Activated gamma-delta T cell treated with Interleukin-2 at 50 U/mL for 16 hours (primary cell): ENCODE measurements at regions not wholly inside any gene's neighbourhood (a gene's known extent, or its start where the extent isn't known, plus 50 kb on each side); places are given as distances from the start of the nearest gene placed in this dataset.

ENCODE experiments used
- DNase-seq: peaks from one replicate; pipeline ENCODE4 v3.0.0-alpha.2; 2020

DNA sequence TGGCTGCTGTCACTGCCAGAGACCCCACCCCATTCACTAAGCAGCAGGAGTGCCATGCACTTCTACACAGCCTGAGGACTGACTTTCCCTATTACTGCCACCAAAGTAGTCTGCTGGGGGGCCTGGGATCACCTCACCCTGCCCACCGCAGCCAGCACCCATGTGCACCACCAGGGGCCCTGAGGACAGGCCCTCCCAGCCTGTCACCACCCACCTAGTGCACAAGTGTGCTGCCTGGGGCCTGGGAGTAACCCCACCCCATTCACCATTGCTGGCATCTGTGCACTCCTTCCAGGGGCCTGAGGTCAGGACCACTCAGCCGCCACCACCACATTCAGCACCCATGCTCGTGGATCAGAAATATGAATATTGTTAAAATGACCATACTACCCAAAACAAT is 247.8 kb upstream of the NCKAP5 start:
- DNase-seq: no peak

GRCh38 chr2:133817680-133818566 is 249.7 kb upstream of the NCKAP5 start:
- no peak for DNase-seq

DNA sequence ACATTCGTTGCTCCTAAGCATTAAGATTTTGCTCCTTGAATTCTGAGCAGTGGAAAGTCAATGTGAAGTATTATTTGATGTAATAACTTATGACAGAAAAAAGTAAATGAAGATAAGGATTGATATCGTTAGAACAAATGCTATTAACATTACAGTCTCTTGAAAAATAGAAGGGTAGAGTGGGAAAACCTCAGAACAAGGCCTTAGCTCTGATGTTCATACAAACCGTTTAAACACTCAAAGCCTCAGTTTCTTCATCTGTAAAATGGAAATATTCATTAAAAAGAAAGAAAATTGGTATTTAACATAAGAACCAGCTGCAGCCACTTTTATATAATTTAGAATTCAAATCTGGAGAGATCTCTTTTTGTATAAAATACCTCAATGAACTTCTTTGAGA is 250.4 kb upstream of the NCKAP5 start:
- DNase-seq: no peak

DNA sequence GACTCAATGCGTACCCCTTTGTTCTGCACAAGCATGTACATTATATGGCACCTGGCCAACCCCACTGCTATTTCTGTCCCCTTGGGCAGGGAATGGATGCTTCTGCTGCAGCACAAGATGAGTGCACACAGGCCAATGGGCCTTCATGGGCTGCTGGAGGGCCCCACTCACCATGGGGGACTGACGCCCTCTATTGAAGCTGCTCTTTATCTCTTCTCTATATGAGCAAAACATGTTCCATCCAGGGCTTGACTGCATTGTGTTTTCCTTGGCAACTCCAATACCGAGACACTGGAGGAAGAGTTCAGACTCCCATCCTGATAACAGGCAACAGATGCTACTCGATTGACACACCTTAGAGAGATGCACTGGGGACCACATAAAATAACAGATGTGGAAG is 251.6 kb upstream of the NCKAP5 start:
- no peak for DNase-seq

GRCh38 chr2:133821107-133821760 is 253.0 kb upstream of the NCKAP5 start:
- no peak for DNase-seq

DNA sequence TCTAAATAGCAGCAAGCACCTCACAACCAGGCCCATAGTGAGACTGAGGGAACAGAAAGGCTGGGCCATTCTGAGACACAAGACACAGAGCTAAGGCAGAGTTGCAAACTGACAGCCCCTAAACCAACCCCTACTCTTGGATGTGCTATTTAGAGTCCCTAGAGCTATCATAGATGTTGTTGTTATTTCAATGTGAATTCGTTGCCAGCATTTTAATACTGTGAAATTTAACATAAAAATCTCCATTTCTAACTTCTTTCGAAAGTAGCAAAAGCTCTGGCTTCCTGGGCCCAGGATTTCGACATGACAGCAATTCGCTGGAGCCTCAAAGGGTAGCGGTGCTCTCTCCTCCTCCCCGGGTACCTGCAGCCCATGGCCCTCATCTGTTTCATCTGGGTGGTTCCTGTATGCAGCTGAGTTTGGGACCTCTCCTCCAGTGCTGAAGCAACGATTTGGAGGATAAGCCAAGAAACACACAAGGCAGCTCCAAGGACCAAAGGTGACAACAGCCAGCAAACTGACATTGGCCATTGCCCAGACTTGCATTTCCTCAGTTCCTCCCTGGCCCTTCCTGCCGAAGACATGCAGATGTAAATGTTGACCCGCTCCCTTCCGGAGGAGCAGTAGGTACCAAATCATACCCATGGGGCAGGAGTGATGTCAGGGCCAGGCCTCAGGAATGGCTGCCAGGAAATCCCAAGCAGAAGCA is 254.4 kb upstream of the NCKAP5 start:
- DNase-seq: no peak

DNA sequence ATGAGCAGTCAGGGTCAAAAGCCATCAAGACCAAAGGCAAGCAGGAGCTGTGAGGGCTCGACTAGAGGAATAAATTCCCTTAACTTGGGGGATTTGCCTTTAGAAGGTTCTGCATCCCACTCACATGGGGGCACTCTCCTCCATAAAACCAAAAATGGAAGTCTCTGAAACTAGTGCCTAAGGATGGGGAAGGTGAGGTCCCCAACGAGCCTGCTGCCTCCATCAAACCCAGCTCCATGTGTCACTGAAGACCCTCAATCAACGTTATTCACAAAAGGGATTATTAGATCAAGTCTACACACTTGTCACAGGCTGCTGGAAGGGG is 254.9 kb upstream of the NCKAP5 start:
- DNase-seq: no peak

DNA sequence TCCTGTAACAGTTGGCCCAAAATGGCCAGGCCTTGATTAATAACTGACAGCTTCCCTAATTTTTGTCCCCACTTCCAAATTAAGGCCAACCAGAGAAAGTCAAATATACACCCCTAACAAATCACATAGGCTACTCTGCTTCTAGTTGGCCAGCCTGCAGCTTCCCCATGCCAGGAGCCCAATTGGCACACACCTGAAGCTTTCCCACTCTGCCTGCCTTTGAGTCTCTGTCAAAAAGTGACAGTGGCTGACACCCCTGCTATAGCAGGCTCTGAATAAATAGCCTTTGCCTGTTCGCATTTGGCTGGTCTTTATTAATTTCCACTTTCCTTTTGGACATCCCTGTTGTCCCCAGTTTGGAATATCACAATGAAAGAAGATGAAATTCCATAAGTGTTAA is 256.6 kb upstream of the NCKAP5 start:
- no peak for DNase-seq

DNA sequence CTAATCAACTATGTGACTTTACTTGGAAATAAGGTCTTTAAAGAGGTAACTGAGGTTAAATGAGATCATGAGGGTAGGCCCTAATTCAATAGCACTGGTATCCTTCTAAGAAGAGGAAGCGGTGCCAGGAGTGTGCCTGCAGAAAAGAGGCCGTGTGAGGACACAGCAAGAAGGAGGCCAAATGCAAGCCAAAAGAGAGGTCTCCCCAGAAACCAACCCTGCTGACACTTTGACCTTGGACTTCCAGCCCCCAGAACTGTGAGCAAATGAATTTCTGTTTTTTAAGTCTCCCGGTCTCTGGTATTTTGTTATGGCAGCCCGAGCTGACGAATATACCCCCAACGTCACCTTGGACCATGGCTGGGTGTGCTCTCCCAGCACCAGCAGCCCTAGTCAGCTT is 257.5 kb upstream of the NCKAP5 start:
- DNase-seq: no peak

GRCh38 chr2:133828913-133829312 is 260.6 kb upstream of the NCKAP5 start:
- DNase-seq: no peak

DNA sequence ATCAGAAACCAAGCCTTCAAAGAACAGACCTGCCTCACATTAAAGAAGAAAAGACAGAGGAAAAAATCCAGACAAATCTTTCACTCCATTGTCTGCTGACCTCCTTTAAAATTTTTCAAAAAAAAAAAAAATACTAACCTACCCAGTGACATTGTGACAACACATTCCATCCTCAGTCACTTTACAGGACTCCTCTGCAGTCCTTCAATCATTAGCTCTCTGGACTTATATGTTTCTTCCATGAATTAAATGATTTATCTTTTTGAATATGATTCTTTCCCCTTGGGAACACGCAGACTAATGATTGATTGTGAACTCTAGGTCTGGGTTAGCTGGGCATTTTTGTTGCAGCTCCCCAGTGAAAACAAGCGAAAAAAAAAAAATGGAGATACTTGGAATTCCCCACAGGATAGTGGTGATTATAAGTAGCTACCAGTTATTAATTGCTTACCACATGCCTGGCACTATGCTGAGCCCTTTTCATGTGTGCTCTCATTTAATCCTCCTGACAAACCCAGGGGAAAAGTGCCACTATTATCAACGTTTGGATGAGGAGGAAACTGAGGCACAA is 261.3 kb upstream of the NCKAP5 start:
- DNase-seq: no peak

- no peak for DNase-seq
Measured at GRCh38 chr2:133833746-133834145, 265.5 kb upstream of the NCKAP5 start.

DNA sequence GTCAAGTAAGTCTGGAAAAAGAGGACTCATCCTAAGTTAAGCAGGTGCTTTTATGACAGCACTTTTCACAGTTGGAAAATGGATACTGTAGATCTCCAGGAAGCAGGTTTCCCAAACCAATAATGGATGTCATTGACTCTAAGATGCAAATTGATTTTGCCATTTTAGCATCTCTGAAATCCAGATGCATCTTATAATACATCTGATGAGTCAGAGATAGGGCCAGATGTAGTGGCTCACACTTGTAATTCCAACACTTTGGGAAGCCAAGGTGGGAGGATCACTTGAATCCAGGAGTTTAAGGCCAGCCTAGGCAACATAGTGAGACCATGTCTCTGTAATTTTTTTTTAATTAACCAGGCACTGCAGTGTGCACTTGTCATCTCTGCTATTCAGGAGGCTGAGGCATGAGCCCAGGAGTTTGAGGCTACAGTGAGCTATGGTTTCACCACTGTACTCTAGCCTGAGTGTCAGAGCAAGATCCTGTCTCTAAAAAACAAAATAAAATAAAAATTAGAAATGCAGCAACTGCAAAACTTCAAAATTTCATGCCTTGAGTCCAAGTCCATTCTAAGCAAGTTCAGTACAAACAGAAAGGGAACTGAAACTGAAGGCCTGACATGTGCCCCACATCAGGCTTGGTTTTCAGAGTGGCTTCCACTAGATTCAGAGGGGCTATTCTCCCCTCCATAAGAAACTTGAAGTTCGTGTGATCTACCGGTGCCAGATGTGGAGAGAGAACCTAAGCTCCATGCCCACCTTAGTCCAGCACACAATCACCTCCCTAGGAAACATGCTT is 267.8 kb upstream of the NCKAP5 start:
- DNase-seq: no peak

GRCh38 chr2:133836691-133837345 is 268.6 kb upstream of the NCKAP5 start:
- DNase-seq: no peak

DNA sequence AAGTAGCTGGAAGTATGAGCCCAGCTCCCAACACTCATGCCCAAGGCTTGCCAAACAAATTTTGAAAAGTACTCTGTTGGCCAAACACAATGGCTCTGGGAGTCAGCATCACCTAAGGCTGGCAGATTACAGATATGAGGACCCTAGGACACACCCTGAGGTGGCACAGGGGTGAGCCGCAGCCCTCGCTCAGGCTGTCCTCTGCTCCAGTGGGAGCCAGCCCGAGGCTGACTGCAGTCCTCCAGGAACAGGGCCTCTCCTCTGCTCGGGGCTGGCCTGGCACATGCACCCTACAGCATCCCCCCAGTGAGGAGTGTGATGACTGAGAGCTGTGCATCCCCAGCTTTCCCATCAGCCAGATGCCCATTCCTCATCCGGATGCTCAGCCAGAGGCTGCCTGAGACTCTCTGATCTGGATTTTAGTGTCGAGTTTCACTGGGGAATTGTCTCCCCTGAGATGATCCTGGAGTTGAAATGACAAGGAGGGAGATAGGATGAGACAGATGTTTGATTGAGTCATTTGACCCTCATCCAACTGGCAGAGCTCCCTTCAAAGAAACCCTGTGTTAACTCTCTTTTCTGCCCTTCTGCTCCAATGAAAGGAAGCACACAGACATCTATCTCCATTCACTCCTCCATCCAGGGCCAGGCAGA is 269.3 kb upstream of the NCKAP5 start:
- no peak for DNase-seq

DNA sequence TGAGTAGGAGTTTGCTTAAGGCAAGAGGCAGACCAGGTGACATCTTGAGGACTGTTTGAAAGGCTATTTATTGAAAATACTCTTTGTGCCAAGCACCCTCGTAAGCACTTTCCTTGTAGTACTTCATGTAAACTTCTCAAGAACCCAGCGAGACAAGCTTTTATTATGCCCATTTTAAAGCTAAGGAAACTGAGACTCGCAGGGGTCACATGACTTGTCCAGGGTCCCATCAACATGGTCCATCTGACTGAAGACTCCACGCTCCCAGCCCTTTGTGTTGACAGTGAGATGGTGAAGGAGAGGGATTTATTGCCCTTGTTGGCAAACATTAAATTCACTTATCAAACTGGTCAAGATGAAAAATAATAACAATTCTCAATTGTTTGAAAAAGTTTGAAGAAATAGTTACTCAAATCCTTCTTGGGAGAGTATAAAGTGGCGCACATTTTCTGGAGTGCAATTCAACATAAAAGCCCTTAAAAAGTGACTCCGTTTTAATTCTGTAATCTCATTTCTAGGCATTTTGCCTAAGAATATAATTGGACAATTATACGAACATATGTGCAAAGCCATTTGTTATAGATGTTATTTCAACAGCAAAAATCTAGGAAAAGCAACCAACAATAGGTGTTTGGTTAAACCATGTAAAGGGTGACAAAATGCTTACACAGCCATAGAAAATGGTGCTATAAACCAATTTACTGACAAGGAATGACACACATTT is 270.5 kb upstream of the NCKAP5 start:
- DNase-seq: no peak

GRCh38 chr2:133839677-133840076 is 271.4 kb upstream of the NCKAP5 start:
- DNase-seq: no peak

GRCh38 chr2:133840761-133841160 is 272.5 kb upstream of the NCKAP5 start:
- DNase-seq: no peak

DNA sequence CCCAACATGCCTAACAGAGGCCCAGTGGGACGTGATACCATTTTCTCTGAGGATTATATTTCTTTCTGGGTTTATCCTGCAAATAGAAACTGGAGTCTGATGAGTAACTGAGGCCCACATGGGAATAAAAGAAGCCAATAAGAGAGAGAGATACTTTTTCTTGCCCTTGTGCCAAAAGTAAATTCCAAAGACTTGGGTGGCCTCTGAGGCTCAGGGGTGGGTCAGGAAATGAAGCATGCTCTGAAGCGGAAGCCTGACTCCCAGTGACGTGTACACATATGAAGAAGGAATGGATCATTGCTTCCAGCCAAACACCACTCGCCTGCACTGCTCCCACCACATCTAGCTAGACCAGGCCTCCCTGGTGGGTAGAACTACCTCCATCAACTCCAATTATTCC is 273.6 kb upstream of the NCKAP5 start:
- no peak for DNase-seq

- no peak for DNase-seq
Measured at GRCh38 chr2:133842446-133842845, 274.2 kb upstream of the NCKAP5 start.

DNA sequence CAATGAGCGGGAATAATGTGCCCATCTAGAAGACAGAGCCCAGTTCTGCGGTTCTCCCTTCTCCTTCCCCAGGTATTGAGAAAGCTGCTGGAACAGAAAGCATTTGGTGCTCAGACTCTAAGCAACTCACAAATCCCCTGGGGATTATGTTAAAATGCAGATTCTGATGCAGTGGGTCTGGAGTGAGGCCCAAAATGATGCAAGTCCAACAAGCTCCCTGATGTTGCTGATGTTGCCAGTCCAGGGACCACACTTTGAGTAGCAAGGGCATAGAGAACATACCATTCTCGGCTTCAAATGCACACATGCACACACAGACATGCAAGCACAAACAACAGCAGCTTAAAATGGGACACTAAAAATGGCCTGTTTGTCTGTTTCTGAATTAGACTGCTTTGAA is 274.8 kb upstream of the NCKAP5 start:
- DNase-seq: no peak
